PC-9 (cell line): ENCODE measurements at regions not wholly inside any gene's neighbourhood (a gene's known extent, or its start where the extent isn't known, plus 50 kb on each side); places are given as distances from the start of the nearest gene placed in this dataset.

Experiments used
- BruUV-seq: library from RNA; stranded (reverse); fragments of 400-500 nt; replicated peaks from 2 replicates; lab custom pipeline; 2021; lab: Mats Ljungman, UMichigan
- CTCF ChIA-PET: fragments of 300-600 bp; sonication (Branson Sonifier 250); formaldehyde crosslinking; loops from one replicate; lab custom pipeline; 2022; ENCODE audit warnings: antibody characterized with exemption; lab: Charles Lee
- POLR2A ChIA-PET: fragments of 300-600 bp; sonication (Branson Sonifier 250); formaldehyde crosslinking; loops from one replicate; lab custom pipeline; 2022; ENCODE audit warnings: antibody characterized with exemption; ENCODE audit not compliant: unreplicated experiment; lab: Charles Lee
- DNase-seq, 2 experiments: peaks; one replicate each; pipeline versions ENCODE4 v3.0.0 to v3.0.0-alpha.2; 2015 to 2022; ENCODE audit warnings: mixed read lengths in 1 of 2
- H2AFZ ChIP-seq: fragments of 200-600 bp; sonication (generic); 2 replicates; pipeline ENCODE4 v1.8.1; 2017; ENCODE audit warnings: antibody characterized with exemption
- H3F3A ChIP-seq: fragments of 200-600 bp; sonication (generic); 2 replicates; pipeline ENCODE4 v1.8.1; 2017; ENCODE audit warnings: antibody characterized with exemption, mild to moderate bottlenecking, low read depth; ENCODE audit not compliant: insufficient read depth
- H3K27ac ChIP-seq: fragments of 200-600 bp; sonication (generic); 2 replicates; pipeline ENCODE4 v1.6.1; 2016; ENCODE audit warnings: mixed run types
- H3K27me3 ChIP-seq: fragments of 200-600 bp; sonication (generic); 2 replicates; pipeline ENCODE4 v1.6.1; 2016; ENCODE audit warnings: low read depth, mixed run types; ENCODE audit not compliant: insufficient read depth
- H3K36me3 ChIP-seq: fragments of 200-600 bp; sonication (generic); 2 replicates; pipeline ENCODE4 v1.6.1; 2016; ENCODE audit warnings: low read depth, mixed run types
- H3K4me1 ChIP-seq: fragments of 200-600 bp; sonication (generic); replicated peaks from 2 replicates; pipeline ENCODE4 v1.6.1; 2016; ENCODE audit warnings: mixed run types; ENCODE audit not compliant: insufficient read depth
- H3K4me2 ChIP-seq: fragments of 200-600 bp; sonication (generic); 2 replicates; pipeline ENCODE4 v1.6.1; 2017; ENCODE audit warnings: mixed run types
- H3K4me3 ChIP-seq: fragments of 200-600 bp; sonication (generic); 2 replicates; pipeline ENCODE4 v1.6.1; 2016; ENCODE audit warnings: mixed run types
- H3K79me2 ChIP-seq: fragments of 200-600 bp; sonication (generic); 2 replicates; pipeline ENCODE4 v1.6.1; 2017; ENCODE audit warnings: low read depth, mixed run types
- H3K9me2 ChIP-seq: fragments of 200-600 bp; sonication (generic); 2 replicates; pipeline ENCODE4 v1.8.1; 2017; ENCODE audit warnings: mild to moderate bottlenecking; ENCODE audit not compliant: insufficient read depth
- H3K9me3 ChIP-seq: fragments of 200-600 bp; sonication (generic); 2 replicates; pipeline ENCODE4 v1.8.1; 2016; ENCODE audit warnings: low read depth; ENCODE audit not compliant: insufficient read depth
- H4K20me1 ChIP-seq: fragments of 200-600 bp; sonication (generic); 2 replicates; pipeline ENCODE4 v1.8.1; 2017; ENCODE audit not compliant: insufficient read depth
- CTCF ChIP-seq: fragments of 200-600 bp; sonication (generic); conservative IDR thresholded peaks from 2 replicates; pipeline ENCODE4 v1.6.1; 2017; ENCODE audit warnings: mixed run types, antibody characterized with exemption, mild to moderate bottlenecking, moderate library complexity
- EZH2 ChIP-seq: fragments of 200-600 bp; sonication (generic); IDR thresholded peaks from 2 replicates; pipeline ENCODE4 v1.8.0; 2017; ENCODE audit warnings: antibody characterized with exemption, low read depth
- intact Hi-C: fragments of 100-400 bp; cut with micrococcal nuclease; formaldehyde crosslinking; loops from one replicate; pipeline ENCODE4 v1.10.0; 2022; ENCODE audit not compliant: unreplicated experiment

- no peak for DNase-seq
- CTCF ChIA-PET, result interaction anchor here (0.5 to 1.2 kb wide), 2 partner anchors 29 to 124 kb away, joined by 3 to 5 read pairs; no protein-coding TSS in a partner anchor
- Histone ChIP-seq H3K9me2 (no peaks in the 10 kb centered on the region), H3K4me2 (peak overlapping the region; percentile 13; the same call in 1 of the 2 replicates), H3K27ac (no peak overlapping the region), H3K9me3 (peaks cover 4% of the 10 kb centered on the region; the same call in 1 of the 2 replicates), H3K4me3 (no peak overlapping the region), H3K79me2 (no peaks in the 10 kb centered on the region), H3K27me3 (no peaks in the 10 kb centered on the region), H4K20me1 (no peaks in the 10 kb centered on the region), H3K4me1 (peaks cover 45% of the 10 kb centered on the region), H3K36me3 (no peaks in the 10 kb centered on the region), H2AFZ (no peak overlapping the region), H3F3A (peaks cover 14% of the 10 kb centered on the region)
- POLR2A ChIA-PET, result no interaction called here
- TF ChIP-seq EZH2, result no peak
- no peak for TF ChIP-seq CTCF
- BruUV-seq, result no TSS peak
- intact Hi-C loops, result no loop called here
Measured at GRCh38 chr2:64770137-64770780, 116.5 kb upstream of the SERTAD2 start.

GRCh38 chr2:64770781-64771334 lies 117.1 kb upstream of the SERTAD2 start:
- Histone ChIP-seq H3K9me3 (peaks cover 10% of the 10 kb centered on the region; the same call in 1 of the 2 replicates), H2AFZ (no peak overlapping the region), H3K9me2 (no peaks in the 10 kb centered on the region), H3K27me3 (no peaks in the 10 kb centered on the region), H3K4me3 (no peak overlapping the region), H3F3A (peaks cover 14% of the 10 kb centered on the region), H3K4me2 (peak overlapping the region; percentile 13; the same call in 1 of the 2 replicates), H4K20me1 (no peaks in the 10 kb centered on the region), H3K36me3 (no peaks in the 10 kb centered on the region), H3K27ac (no peak overlapping the region), H3K79me2 (no peaks in the 10 kb centered on the region), H3K4me1 (peaks cover 44% of the 10 kb centered on the region)
- intact Hi-C loops, result no loop called here
- CTCF ChIA-PET, result no interaction called here
- TF ChIP-seq EZH2, result no peak
- TF ChIP-seq CTCF, result no peak
- BruUV-seq, result no TSS peak
- DNase-seq, result no peak
- POLR2A ChIA-PET, result no interaction called here

GRCh38 chr2:64771737-64772136 lies 118.0 kb upstream of the SERTAD2 start:
- BruUV-seq, result no TSS peak
- Histone ChIP-seq H3K36me3 (no peaks in the 10 kb centered on the region), H3K9me3 (peaks cover 13% of the 10 kb centered on the region; the same call in 1 of the 2 replicates), H3K79me2 (no peaks in the 10 kb centered on the region), H3K4me3 (no peak overlapping the region), H4K20me1 (no peaks in the 10 kb centered on the region), H3K4me1 (peaks cover 36% of the 10 kb centered on the region), H2AFZ (no peak overlapping the region), H3K27me3 (no peaks in the 10 kb centered on the region), H3K27ac (no peak overlapping the region), H3F3A (peaks cover 14% of the 10 kb centered on the region), H3K9me2 (no peaks in the 10 kb centered on the region), H3K4me2 (no peak overlapping the region)
- no peak for TF ChIP-seq CTCF
- TF ChIP-seq EZH2, result no peak
- intact Hi-C loops, result no loop called here
- ChIA-PET CTCF (no interaction called here), POLR2A (no interaction called here)
- no peak for DNase-seq
